HuH-7 (cell line): ENCODE measurements at regions not wholly inside any gene's neighbourhood (a gene's known extent, or its start where the extent isn't known, plus 50 kb on each side); places are given as distances from the start of the nearest gene placed in this dataset.
"Not testable (repeated sequence)": the region's sequence is repeated elsewhere in the genome, so short reads cannot be mapped to it uniquely, and the experiment has no call there.

Experiments
- DNase-seq: peaks from one replicate; pipeline ENCODE4 v3.0.0; 2011; ENCODE audit warnings: low spot score

- no peak for DNase-seq
These were observed 1981.1 kb downstream of the EFNA5 start for GRCh38 chr5:105689596-105689995.

DNA sequence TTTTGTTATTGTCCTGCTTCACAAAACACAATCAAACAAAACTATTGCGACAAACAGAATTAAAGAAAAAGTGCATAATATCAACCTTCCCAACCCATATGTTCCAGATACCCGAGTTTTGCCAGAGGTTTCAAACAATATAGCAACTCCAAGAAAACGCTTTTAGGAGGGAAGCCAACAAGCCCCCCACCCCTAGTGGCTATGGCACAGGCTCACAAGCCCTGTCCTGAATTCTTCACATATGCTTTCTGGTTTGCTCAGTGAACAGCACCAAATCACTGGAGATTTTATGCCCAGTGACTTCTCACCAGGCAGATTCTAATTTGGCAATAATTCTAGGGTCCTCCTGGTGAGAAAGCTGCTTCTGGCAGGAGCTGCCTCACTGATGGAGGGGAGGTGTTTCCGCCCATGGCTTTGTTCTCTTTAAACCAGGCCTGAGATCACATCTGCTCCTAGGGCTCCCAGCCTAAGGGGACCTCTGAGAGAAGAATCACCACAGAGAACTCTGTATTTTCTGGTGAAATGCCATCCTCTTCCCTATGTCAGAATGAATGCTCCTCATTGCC is 1982.4 kb downstream of the EFNA5 start:
- no peak for DNase-seq

- DNase-seq = no peak
These were observed 1983.2 kb downstream of the EFNA5 start for GRCh38 chr5:105687493-105687892.

- no peak for DNase-seq
These were observed 1984.9 kb downstream of the EFNA5 start for GRCh38 chr5:105685884-105686283.

- no peak for DNase-seq
These were observed 1985.9 kb downstream of the EFNA5 start for GRCh38 chr5:105684799-105685198.

GRCh38 chr5:105680858-105681475 is 1989.8 kb downstream of the EFNA5 start:
- DNase-seq = no peak

DNA sequence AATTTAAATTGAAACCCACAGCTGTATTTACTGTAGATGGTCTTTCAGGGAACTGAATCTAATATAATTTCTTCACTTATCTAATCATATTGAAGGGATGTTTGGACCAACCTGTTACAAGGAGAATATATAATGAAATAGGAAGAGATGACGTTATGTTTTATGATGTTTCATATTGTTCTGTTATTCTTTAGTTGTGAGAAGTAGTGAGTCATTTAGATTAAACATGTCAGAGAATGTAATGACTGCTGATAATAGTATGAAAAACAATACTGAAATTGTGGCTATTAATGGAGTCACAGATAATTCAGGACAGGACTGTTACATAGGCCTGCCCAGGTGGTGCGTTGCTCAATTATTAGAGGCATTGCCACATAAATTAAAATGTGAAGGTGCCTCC is 1993.4 kb downstream of the EFNA5 start:
- DNase-seq = no peak

- DNase-seq = no peak
These were observed 2000.1 kb downstream of the EFNA5 start for GRCh38 chr5:105670596-105670995.

DNA sequence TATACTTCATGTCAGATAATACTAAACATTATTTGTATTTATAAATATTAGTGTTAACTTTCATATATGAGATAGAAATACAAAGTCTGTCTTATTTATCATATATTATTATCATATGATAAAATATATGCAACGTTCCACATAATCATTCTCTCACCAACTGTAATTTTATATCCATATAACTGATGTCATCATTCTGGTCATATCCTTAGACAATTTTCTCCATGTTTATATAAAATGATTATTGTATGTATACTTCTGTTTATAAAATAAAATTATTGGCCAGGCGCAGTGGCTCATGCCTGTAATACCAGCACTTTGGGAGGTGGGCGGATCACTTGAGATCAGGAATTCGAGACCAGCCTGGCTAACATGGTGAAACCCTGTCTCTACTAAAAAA is 2007.1 kb downstream of the EFNA5 start:
- no peak for DNase-seq

DNA sequence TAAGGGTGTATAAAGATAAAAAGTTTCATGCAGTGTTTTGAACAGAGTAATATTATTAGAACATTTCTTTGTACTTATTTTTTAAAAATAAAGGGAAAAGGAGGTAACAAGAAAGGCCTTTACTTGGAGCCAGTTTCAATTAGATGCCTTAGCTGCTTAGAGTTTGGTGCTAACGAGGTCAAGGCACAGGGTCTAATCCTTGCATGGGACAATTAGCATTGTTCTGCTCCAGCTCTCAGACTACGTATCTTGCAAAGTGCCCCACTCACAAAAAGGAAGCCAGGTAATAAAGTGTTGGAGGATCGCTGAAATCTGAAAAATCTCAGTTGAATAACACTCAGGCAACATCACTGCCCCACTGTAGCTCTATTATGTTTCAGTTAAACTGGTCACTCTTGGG is 2011.3 kb downstream of the EFNA5 start:
- DNase-seq = no peak

DNA sequence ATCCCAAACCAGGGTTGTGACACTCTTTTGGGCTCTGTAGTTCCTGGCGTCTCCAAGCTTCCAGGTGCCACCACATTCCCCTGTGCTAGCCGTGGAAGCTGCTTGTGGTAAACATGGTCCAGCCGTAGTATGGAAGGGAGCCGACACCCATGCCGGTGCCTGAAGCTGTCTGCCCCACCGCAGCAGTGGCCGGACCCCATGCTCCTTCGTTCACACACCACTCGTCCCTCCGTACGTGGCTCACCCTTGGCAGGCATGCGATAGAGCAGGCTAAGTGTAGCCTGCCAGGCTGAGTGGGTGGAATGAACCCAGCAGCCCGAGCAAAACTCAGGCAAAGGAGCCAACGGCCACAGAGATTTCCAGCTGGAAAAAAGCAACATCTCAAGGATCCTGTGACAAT is 2030.4 kb downstream of the EFNA5 start:
- DNase-seq = no peak

DNA sequence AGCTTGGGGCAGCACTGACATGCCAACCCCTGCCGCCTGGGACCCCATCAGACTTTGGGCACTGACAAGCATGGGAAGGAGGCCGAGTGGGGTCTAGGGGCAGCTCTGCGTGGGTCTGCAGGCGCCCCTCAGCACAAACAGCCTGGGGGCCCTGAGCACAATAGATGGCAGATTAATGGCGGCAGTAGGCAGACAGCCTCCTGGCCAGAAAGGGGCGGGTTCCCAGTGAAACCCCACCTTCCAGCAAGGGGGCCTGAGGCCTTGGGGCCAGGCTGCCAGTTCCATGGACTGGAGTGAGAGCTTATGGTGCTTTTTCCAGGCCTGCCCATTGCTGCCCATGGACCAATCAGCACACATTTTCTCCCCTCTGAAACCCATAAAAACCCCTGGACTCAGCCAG is 2031.2 kb downstream of the EFNA5 start:
- DNase-seq = no peak

DNA sequence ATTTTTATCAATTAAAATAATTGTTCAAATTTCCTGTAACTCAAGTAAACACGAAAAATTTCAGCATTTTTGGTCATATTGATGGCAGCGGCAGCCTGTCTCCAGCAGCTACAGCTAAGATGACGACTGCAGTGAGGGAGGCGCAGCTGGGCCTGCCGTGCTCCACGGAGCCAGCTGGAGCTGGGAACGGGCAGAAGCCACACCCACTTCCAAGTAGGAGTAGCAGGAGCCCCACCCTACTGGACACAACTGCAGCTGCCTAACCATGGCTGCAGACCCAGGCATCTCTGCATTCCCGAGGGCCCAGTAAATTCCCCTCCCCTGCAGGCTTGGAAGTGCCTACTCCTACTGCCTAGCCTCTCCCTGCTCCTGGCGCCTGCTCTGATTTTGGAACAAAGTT is 2031.7 kb downstream of the EFNA5 start:
- no peak for DNase-seq

- no peak for DNase-seq
These were observed 2032.3 kb downstream of the EFNA5 start for GRCh38 chr5:105638437-105638836.

- DNase-seq = no peak
These were observed 2038.7 kb downstream of the EFNA5 start for GRCh38 chr5:105632043-105632442.

GRCh38 chr5:105630803-105631202 is 2039.9 kb downstream of the EFNA5 start:
- DNase-seq = no peak

- DNase-seq = peak; percentile 31
These were observed 2051.0 kb downstream of the EFNA5 start for GRCh38 chr5:105619725-105620124.

DNA sequence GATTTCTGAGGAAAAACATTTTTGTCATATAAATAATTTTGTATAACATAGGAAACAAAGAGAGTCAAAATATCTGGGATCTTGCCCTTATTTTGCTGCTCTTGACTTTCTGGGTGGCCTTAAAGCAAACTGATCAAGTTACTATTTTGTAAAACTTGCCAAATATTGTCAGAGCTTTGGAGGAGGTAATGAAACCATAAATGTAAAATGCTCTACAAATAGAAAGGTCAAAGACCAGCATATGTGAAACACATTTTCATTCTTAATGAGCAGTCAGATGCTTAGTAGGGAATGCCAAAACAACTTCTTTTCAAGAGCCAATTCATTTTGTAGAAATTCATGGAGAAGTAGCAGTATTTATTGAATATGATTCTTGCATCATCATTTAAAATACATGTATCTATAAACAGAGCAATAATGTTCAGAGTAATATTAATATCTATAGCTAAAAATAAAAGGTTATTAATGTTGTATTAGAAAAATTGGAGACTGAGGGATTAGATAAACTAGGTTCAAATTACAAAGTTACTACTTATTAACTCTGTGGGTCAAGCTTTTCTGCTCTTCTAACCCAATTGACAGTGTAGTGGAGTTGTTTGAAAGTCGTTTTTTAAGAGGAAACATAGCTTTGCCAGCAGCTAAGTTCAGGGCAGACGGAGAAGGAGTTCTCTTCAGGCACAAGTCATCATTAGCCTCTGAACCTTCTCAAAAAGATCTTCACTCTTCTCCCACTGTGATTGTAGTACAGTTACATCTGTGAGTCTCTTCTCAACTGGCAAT is 2053.1 kb downstream of the EFNA5 start:
- no peak for DNase-seq

- DNase-seq = no peak
These were observed 2054.0 kb upstream of the NUDT12 start for GRCh38 chr5:105616599-105616998.

DNA sequence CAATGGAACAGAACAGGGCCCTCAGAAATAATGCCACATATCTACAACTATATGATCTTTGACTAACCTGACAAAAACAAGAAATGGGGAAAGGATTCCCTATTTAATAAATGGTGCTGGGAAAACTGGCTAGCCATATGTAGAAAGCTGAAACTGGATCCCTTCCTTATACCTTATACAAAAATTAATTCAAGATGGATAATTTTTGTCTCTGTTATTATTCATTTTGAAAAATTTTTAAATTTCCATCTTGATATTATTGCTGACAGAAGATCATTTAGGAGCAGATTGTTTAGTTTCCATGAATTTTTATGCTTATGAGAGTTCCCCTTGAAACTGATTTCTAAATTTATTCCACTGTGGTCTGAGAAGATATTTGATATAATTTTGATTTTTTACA is 2039.8 kb upstream of the NUDT12 start:
- not testable (repeated sequence) for DNase-seq

DNA sequence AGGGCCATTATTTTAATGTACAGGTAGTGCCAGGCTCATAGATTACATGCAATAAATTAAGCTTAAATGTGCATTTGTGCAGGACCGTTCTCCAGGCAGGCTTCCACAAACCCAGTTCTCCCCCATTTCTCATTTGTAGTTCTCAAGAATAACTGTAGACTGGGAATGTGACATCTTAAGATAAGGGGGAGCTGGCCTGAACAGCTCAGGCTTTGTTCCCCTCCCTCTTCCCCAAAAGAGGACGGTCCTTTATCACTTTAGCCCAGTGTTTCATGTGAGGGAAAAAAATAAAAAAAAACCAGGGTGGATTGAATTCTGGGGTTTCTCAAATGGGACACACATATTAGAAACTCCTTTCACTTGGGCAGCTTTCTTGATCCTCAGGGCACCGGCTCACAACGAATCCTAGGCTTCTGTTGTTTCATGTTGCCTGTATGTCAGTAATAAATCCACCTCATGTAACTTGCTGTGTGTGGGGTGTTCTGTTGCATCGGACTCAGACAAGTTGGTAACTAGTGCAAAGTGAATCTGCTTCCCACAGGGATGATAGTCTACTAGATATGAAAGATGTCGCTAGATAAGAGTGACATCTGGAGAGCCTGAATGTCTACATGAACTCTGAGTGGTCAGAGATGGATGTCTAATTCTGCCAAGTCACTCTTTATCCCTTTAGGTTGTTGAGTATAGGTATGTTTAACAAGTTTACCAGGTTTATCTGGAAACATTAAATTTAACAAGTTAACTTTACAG is 2030.6 kb upstream of the NUDT12 start:
- DNase-seq = no peak

DNA sequence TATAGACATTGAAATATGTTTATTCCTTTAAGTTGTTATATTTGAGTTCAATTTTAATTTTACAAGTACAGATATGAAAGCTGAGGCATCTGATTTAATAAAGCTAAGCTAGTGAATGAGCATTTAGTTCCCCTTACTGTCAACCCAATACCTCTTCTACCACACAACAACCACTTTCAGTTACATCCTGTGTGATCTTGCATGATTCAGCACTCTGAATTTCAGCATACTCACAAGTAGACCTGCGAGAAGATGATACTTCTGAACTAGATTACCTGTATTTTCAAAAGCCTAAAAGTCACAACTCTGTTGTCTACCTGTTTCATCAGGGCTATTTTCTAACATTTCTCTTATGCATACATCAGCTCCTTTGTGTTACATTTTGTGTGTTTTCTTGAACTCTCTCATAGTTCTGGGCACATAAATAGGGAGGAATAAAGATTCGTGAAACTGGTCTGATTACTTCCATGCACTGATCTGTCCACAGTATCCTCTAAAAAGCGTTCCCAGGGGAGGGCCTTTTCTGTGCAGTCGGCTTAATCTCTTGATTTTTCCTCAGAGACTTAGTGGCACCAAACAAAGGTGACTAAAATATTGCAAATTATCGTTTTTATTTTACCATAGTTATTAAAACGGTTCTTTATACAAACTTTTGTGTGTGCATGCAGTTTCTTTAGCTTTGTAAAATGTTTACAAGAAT is 2025.5 kb upstream of the NUDT12 start:
- DNase-seq = no peak
